GM23338 (cell line): ENCODE measurements at regions not wholly inside any gene's neighbourhood (a gene's known extent, or its start where the extent isn't known, plus 50 kb on each side); places are given as distances from the start of the nearest gene placed in this dataset.

Experiments used
- CREB1 ChIP-seq: fragments of 250-450 bp; sonication (Bioruptor Pico); IDR thresholded peaks from 2 replicates; pipeline ENCODE4 v1.5.0; 2020; ENCODE audit warnings: low read depth, mild to moderate bottlenecking, moderate library complexity
- ETS1 ChIP-seq: IDR thresholded peaks from 2 replicates; pipeline ENCODE4 v1.6.1; 2016; ENCODE audit warnings: antibody characterized with exemption
- EZH2 ChIP-seq: fragments of 200-600 bp; sonication (generic); IDR thresholded peaks from one replicate; pipeline ENCODE4 v1.8.0; 2017; ENCODE audit warnings: antibody characterized with exemption, mild to moderate bottlenecking, low read depth; ENCODE audit not compliant: unreplicated experiment
- EZH2phosphoT487 ChIP-seq: fragments of 200-600 bp; sonication (generic); IDR thresholded peaks from one replicate; pipeline ENCODE4 v1.8.1; 2018; ENCODE audit warnings: antibody characterized with exemption; ENCODE audit not compliant: unreplicated experiment
- JUNB ChIP-seq: IDR thresholded peaks from one replicate; pipeline ENCODE4 v1.6.1; 2016; ENCODE audit warnings: antibody characterized with exemption; ENCODE audit not compliant: unreplicated experiment
- NANOG ChIP-seq: IDR thresholded peaks from 2 replicates; pipeline ENCODE4 v1.6.1; 2016; ENCODE audit warnings: antibody characterized with exemption, borderline replicate concordance
- POLR2AphosphoS5 ChIP-seq: IDR thresholded peaks from 2 replicates; pipeline ENCODE4 v1.6.1; 2016; ENCODE audit warnings: antibody characterized with exemption, low read depth
- STAT1 ChIP-seq: IDR thresholded peaks from one replicate; pipeline ENCODE4 v1.6.1; 2016; ENCODE audit warnings: antibody characterized with exemption; ENCODE audit not compliant: unreplicated experiment
- ZNF114 ChIP-seq: fragments of 250-450 bp; sonication (Bioruptor Pico); IDR thresholded peaks from 2 replicates; pipeline ENCODE4 v1.5.0; 2020; ENCODE audit warnings: mild to moderate bottlenecking, moderate library complexity
- ZNF331 ChIP-seq: fragments of 250-450 bp; sonication (Bioruptor Pico); IDR thresholded peaks from 2 replicates; pipeline ENCODE4 v1.5.0; 2020; ENCODE audit warnings: low read depth, mild to moderate bottlenecking, moderate library complexity
- TF ChIP-seq, protein P1 (sequence below), 2 experiments: fragments of 200-600 bp in 1 of 2; sonication (generic) in 1 of 2; conservative IDR thresholded peaks; 2 replicates each; pipeline versions ENCODE4 v1.5.1 to v1.6.1; 2016 to 2017; ENCODE audit warnings: antibody characterized with exemption in 2 of 2, low read depth in 2 of 2, mild to moderate bottlenecking in 2 of 2, moderate library complexity in 1 of 2
- TF ChIP-seq, protein P2 (sequence below): IDR thresholded peaks from one replicate; pipeline ENCODE4 v1.6.1; 2018; ENCODE audit warnings: antibody characterized with exemption; ENCODE audit not compliant: unreplicated experiment

DNA sequence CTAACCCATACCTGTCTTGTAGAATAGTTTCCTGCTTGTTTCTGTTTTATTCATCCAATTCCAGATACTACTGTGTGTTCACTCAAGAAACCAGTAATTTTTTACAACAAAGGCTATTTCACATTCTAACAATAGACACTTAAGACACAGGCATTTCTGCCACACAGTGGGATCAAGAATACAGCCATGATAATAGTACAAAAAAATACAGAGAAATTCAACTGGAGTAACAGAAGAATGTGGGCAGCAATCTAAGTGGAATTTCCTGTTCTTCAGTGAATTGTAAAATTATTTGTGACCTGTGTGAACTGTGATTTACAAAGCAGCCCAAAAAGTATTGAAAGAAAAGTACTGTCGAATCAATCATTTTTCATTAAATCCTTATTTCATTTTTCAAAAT is 282.9 kb downstream of the CCER1 start:
- TF ChIP-seq EZH2 = no peak
- TF ChIP-seq POLR2AphosphoS5 = no peak
- TF ChIP-seq ETS1 = no peak
- TF ChIP-seq, protein P1, sequence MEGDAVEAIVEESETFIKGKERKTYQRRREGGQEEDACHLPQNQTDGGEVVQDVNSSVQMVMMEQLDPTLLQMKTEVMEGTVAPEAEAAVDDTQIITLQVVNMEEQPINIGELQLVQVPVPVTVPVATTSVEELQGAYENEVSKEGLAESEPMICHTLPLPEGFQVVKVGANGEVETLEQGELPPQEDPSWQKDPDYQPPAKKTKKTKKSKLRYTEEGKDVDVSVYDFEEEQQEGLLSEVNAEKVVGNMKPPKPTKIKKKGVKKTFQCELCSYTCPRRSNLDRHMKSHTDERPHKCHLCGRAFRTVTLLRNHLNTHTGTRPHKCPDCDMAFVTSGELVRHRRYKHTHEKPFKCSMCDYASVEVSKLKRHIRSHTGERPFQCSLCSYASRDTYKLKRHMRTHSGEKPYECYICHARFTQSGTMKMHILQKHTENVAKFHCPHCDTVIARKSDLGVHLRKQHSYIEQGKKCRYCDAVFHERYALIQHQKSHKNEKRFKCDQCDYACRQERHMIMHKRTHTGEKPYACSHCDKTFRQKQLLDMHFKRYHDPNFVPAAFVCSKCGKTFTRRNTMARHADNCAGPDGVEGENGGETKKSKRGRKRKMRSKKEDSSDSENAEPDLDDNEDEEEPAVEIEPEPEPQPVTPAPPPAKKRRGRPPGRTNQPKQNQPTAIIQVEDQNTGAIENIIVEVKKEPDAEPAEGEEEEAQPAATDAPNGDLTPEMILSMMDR (conservative IDR thresholded peaks at IDR 0.05; ENCODE audit: low read depth in 2 of 2) = no peak
- TF ChIP-seq ZNF331 (CRISPR knock-in tag) = no peak
- no peak for TF ChIP-seq EZH2phosphoT487
- TF ChIP-seq JUNB = no peak
- TF ChIP-seq, protein P2, sequence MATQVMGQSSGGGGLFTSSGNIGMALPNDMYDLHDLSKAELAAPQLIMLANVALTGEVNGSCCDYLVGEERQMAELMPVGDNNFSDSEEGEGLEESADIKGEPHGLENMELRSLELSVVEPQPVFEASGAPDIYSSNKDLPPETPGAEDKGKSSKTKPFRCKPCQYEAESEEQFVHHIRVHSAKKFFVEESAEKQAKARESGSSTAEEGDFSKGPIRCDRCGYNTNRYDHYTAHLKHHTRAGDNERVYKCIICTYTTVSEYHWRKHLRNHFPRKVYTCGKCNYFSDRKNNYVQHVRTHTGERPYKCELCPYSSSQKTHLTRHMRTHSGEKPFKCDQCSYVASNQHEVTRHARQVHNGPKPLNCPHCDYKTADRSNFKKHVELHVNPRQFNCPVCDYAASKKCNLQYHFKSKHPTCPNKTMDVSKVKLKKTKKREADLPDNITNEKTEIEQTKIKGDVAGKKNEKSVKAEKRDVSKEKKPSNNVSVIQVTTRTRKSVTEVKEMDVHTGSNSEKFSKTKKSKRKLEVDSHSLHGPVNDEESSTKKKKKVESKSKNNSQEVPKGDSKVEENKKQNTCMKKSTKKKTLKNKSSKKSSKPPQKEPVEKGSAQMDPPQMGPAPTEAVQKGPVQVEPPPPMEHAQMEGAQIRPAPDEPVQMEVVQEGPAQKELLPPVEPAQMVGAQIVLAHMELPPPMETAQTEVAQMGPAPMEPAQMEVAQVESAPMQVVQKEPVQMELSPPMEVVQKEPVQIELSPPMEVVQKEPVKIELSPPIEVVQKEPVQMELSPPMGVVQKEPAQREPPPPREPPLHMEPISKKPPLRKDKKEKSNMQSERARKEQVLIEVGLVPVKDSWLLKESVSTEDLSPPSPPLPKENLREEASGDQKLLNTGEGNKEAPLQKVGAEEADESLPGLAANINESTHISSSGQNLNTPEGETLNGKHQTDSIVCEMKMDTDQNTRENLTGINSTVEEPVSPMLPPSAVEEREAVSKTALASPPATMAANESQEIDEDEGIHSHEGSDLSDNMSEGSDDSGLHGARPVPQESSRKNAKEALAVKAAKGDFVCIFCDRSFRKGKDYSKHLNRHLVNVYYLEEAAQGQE = no peak
- TF ChIP-seq NANOG = no peak
- TF ChIP-seq CREB1 (CRISPR knock-in tag) = no peak
- TF ChIP-seq STAT1 = no peak
- no peak for TF ChIP-seq ZNF114
